ENCODE measurements at regions not wholly inside any gene's neighbourhood (a gene's known extent, or its start where the extent isn't known, plus 50 kb on each side); places are given as distances from the start of the nearest gene placed in this dataset.

DNA sequence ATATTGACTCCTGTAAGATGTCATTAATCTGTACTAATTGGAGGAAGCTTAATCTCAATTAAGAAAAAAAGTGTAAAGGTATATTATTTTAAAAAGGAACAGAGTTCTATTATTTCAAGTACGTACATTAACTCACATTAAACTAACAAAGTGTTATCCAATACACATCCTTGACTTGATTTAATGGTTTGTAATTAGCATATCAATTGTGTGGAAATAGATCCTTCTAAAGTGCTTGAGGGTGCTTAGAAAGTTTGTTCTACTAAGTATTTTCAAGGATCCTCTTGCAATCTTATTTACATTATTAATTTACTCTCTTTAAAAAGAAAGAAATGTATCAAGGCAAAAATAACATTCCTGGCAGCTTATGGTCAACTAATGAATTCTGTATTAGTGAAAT, 720.3 kb downstream of the KCNJ3 start:
- TF ChIP-seq POLR2AphosphoS5 (IDR thresholded peaks at IDR 0.05; ENCODE audit: low read depth) (no peak), CTCF (conservative IDR thresholded peaks at IDR 0.05; ENCODE audit: low read depth in 2 of 2) (no peak), JUNB (IDR thresholded peaks at IDR 0.05; ENCODE audit: unreplicated experiment) (no peak), ZNF331 (CRISPR knock-in tag; IDR thresholded peaks at IDR 0.05; ENCODE audit: low read depth) (no peak), EZH2 (IDR thresholded peaks at IDR 0.05; ENCODE audit: low read depth, unreplicated experiment) (no peak), NANOG (IDR thresholded peaks at IDR 0.05; ENCODE audit: borderline replicate concordance) (peak; percentile 97), REST (IDR thresholded peaks at IDR 0.05; ENCODE audit: unreplicated experiment) (no peak), EZH2phosphoT487 (IDR thresholded peaks at IDR 0.05; ENCODE audit: unreplicated experiment) (no peak), CREB1 (CRISPR knock-in tag; IDR thresholded peaks at IDR 0.05; ENCODE audit: low read depth) (no peak)

Measured in GM23338 (cell line).